Mucosa of descending colon (tissue), 3 donors: ENCODE measurements at regions not wholly inside any gene's neighbourhood (a gene's known extent, or its start where the extent isn't known, plus 50 kb on each side); places are given as distances from the start of the nearest gene placed in this dataset.
"Not testable (repeated sequence)": the region's sequence is repeated elsewhere in the genome, so short reads cannot be mapped to it uniquely, and the experiment has no call there.

ENCODE experiments used
- ATAC-seq: fragments of 200-7000 bp; cut with Tn5 transposase; one replicate; pipeline ENCODE4 v1.9.1; 2020; ENCODE audit warnings: mild to moderate bottlenecking, moderate library complexity
- DNase-seq, 3 donors: peaks; one replicate each; pipeline ENCODE4 v3.0.0-alpha.2; 2020
- H3K36me3 ChIP-seq: fragments of 200-600 bp; one replicate; pipeline ENCODE4 v1.8.0; 2021; ENCODE audit warnings: low read depth, mild to moderate bottlenecking
- H3K4me1 ChIP-seq: fragments of 200-600 bp; one replicate; pipeline ENCODE4 v1.8.0; 2021; ENCODE audit warnings: low read depth, mild to moderate bottlenecking
- H3K4me3 ChIP-seq: fragments of 200-600 bp; one replicate; pipeline ENCODE4 v1.8.0; 2021; ENCODE audit warnings: mild to moderate bottlenecking
- H3K9me3 ChIP-seq: fragments of 200-600 bp; one replicate; pipeline ENCODE4 v1.8.0; 2021; ENCODE audit warnings: mild to moderate bottlenecking
- CTCF ChIP-seq: fragments of 200-600 bp; IDR thresholded peaks from one replicate; pipeline ENCODE4 v1.8.0; 2022; ENCODE audit warnings: antibody characterized with exemption, mild to moderate bottlenecking
- intact Hi-C, 2 donors: fragments of 100-400 bp; cut with DNase I in 1 of 2; cut with micrococcal nuclease in 1 of 2; formaldehyde crosslinking; loops; one replicate each; pipeline versions ENCODE4 v1.11.0 to v1.11.1; 2022; cut with DNase I, micrococcal nuclease
- donor health status: DM: no; HTN: no; CAD: no; lungs with moderate emphysema.
- donor health status: DM: no; HTN: no; CAD: no.
- donor health status: DM: no; HTN: yes; CAD: no.

DNA sequence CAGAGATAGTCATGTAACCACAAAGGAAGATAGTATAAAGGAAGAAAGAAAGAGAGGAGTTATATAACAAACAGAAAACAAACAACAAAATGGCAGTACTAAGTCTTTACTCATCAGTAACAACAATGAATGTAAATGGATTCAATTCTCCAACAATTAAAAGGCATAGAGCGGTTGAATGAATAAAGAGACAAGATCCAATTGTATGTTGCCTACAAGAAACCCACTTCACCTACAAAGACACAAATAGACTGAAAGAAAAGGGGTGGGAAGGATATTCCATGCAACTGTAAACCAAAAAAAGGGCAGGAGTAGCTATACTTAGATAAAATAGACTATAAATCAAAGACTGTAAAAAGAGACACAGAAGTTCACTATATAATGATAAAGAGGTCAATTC lies 157.3 kb upstream of the CREB1 start:
- Histone ChIP-seq H3K9me3 (no peaks in the 10 kb centered on the region), H3K36me3 (no peaks in the 10 kb centered on the region), H3K4me1 (no peaks in the 10 kb centered on the region), H3K4me3 (no peak overlapping the region)
- no peak for ATAC-seq
- TF ChIP-seq CTCF: no peak
- intact Hi-C loops: no loop called here
- DNase-seq: no peak

DNA sequence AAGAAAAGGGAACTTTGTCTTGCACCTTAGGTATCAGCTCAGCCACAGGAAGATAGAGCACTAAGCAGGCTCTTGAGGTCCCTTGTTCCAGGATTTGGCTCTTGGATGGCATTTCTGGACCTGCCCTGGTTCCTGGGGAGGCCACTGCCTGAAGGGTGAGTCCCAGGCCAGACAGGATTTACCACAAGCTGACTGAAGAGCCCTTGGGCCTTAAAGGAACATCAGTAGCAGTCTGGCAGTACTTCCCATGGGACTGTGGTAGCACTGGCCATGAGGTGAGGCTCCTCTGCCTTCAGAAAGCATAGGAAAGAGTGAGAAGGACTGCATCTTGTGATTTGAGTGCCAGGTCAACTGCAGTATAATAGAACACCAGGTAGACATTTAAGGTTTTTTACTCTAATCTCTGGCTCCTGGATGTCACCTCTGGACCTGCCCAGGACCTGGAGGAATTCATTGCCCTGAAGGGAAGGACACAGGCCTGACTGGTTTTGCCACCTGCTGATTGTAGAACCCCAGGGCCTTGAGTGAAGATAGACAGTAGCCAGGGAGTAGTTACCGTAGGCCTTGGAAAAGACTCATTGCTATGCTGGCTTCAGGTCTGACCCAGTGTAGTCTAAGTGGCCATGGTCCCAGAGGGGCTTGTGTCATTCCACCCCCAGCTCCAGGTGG lies 154.4 kb upstream of the CREB1 start:
- Histone ChIP-seq H3K4me1 (no peaks in the 10 kb centered on the region), H3K9me3 (peaks cover 2% of the 10 kb centered on the region), H3K36me3 (no peaks in the 10 kb centered on the region), H3K4me3 (no peak overlapping the region)
- DNase-seq (no peak), ATAC-seq (no peak)
- intact Hi-C loops: no loop called here
- TF ChIP-seq CTCF: no peak

DNA sequence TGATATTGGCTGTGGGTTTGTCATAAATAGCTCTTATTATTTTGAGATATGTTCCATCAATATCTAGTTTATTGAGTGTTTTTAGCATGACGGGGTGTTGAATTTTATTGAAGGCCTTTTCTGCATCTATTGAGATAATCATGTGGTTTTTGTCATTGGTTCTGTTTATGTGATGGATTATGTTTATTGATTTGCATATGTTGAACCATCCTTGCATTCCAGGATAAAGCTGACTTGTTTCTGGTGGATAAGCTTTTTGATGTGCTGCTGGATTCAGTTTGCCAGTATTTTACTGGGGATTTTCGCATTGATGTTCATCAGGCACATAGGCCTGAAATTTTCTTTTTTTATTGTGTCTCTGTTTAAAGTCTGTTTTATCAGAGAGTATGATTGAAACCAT lies 151.1 kb upstream of the CREB1 start:
- H3K36me3 ChIP-seq, intact Hi-C loops, H3K9me3 ChIP-seq, H3K4me1 ChIP-seq, H3K4me3 ChIP-seq, DNase-seq, ATAC-seq: not testable (repeated sequence)

DNA sequence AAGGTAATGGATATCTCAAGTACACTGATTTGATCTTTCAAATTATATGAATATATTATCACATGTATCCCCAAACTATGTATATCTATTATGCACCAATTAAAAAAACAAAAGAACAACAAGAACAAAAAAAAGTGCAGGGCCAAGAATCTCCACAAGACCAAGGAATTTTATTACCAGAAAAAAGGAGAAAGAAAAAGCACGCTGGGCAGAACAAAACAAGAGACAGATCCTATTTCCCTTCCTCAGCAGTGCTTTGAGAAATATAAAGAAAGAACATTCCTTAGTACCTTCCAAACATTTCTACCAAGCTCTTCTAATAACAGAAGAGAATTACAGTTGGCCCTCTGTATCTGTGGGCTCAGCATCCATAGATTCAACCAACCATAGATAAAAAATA lies 144.7 kb upstream of the CREB1 start:
- DNase-seq: no peak
- intact Hi-C loops: no loop called here
- peaks cover 4% of the 10 kb centered on the region for H3K9me3 ChIP-seq
- TF ChIP-seq CTCF: no peak
- no peaks in the 10 kb centered on the region for H3K4me1 ChIP-seq
- ATAC-seq: no peak
- H3K4me3 ChIP-seq: no peak overlapping the region
- H3K36me3 ChIP-seq: no peaks in the 10 kb centered on the region

DNA sequence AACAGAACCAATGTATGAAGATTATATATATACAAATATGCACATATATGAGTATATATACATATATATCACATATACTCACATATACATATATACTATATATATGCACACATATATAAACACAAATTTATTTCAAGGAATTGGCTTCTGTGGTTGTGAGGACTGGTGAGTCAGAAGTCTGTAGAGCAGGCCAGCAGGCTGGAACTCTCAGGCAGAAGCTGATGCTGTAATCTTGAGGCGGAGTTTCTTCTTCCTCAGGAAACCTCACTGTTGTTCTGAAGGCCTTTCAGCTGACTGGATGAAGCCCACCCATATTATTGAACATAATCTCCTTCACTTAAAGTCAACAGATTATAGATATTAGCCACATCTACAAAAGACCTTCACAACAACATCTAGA lies 143.9 kb upstream of the CREB1 start:
- DNase-seq (no peak), ATAC-seq (no peak)
- H3K36me3 ChIP-seq: no peaks in the 10 kb centered on the region
- no peak for TF ChIP-seq CTCF
- H3K4me3 ChIP-seq: no peak overlapping the region
- H3K9me3 ChIP-seq: peaks cover 4% of the 10 kb centered on the region
- H3K4me1 ChIP-seq: no peaks in the 10 kb centered on the region
- intact Hi-C loops: no loop called here

- ATAC-seq (no peak), DNase-seq (no peak)
- TF ChIP-seq CTCF: no peak
- no peaks in the 10 kb centered on the region for H3K4me1 ChIP-seq
- H3K4me3 ChIP-seq: no peak overlapping the region
- peaks cover 4% of the 10 kb centered on the region for H3K9me3 ChIP-seq
- intact Hi-C loops: no loop called here
- H3K36me3 ChIP-seq: no peaks in the 10 kb centered on the region
These were observed 142.7 kb upstream of the CREB1 start for GRCh38 chr2:207387001-207387571.
